Ishikawa (cell line): ENCODE measurements at regions not wholly inside any gene's neighbourhood (a gene's known extent, or its start where the extent isn't known, plus 50 kb on each side); places are given as distances from the start of the nearest gene placed in this dataset.

Source experiments
- EGR1 ChIP-seq: IDR thresholded peaks from 2 replicates; pipeline ENCODE4 v1.6.1; 2012
- EP300 ChIP-seq: IDR thresholded peaks from 2 replicates; pipeline ENCODE4 v1.6.1; 2012; ENCODE audit warnings: borderline replicate concordance
- RAD21 ChIP-seq: IDR thresholded peaks from 2 replicates; pipeline ENCODE4 v1.6.1; 2012; ENCODE audit warnings: low read depth
- REST ChIP-seq: IDR thresholded peaks from 2 replicates; pipeline ENCODE4 v1.6.1; 2012; ENCODE audit warnings: low read depth, mild to moderate bottlenecking
- YY1 ChIP-seq: IDR thresholded peaks from 2 replicates; pipeline ENCODE4 v1.6.1; 2012; ENCODE audit warnings: low read depth
- TF ChIP-seq, protein P1 (sequence below): IDR thresholded peaks from 2 replicates; pipeline ENCODE4 v1.6.1; 2012

GRCh38 chr1:221316491-221317056 is 425.3 kb downstream of the DUSP10 start:
- TF ChIP-seq, protein P1, sequence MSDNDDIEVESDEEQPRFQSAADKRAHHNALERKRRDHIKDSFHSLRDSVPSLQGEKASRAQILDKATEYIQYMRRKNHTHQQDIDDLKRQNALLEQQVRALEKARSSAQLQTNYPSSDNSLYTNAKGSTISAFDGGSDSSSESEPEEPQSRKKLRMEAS: no peak
- TF ChIP-seq EP300 (no peak), REST (no peak), RAD21 (no peak), YY1 (no peak), EGR1 (no peak)
